ENCODE measurements at regions not wholly inside any gene's neighbourhood (a gene's known extent, or its start where the extent isn't known, plus 50 kb on each side); places are given as distances from the start of the nearest gene placed in this dataset.
"Not testable (repeated sequence)": the region's sequence is repeated elsewhere in the genome, so short reads cannot be mapped to it uniquely, and the experiment has no call there.

DNA sequence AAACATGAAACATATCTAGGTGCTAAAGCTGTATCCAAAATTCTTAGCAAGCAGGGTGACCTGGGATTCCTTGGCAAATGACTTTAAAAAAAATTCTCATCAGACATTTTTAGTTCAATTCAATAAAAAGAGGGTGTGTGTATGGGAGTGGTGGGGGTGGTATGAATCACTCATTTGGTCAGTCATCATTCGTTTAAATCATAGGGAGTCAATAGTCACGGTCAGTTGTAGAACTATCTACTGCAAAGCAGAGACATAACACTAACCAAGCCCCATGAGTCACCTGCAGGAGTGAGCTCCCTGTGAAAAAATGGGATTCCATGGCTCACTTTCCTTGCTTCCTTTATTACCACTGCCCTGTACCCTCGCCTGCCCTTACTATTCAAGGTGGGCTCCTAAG is 380.6 kb upstream of the TCF4 start:
- no peak for DNase-seq

DNA sequence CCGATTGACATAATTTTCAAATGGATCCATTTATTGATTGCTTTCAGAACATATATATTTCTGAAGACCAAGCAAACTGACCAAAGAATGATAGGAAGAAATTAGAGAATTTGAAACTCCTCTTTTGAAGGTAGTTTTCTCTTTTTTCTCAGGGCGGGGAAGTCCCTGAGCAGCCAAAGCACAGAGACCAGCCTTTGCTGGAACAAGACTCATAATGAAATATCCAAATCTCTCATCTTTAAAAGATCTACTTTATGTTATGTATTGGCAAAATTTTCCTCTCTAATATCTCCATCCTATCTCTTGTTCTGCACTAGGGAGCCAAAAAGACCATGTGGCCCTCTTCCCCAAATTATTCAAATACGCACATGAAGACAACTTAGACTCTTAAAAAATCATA is 379.0 kb upstream of the TCF4 start:
- no peak for DNase-seq

DNA sequence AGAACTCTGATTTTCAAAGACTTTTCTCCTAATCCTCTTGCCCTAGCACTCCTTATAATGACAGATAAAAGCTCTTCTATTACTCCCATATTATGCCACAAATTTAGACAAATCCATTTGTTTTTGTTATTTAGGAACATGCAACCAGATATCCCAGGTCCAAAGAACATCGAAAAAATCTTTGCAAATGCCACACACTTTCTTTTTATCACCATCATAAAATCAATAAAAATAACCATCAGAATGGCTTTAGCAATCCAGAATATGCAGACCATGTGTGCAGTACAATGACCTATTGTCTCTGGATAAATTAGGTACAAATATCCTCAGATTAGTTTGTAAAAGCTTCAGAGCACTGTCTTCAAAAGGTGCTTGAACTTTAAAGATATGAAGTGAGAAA is 376.2 kb upstream of the TCF4 start:
- no peak for DNase-seq

DNA sequence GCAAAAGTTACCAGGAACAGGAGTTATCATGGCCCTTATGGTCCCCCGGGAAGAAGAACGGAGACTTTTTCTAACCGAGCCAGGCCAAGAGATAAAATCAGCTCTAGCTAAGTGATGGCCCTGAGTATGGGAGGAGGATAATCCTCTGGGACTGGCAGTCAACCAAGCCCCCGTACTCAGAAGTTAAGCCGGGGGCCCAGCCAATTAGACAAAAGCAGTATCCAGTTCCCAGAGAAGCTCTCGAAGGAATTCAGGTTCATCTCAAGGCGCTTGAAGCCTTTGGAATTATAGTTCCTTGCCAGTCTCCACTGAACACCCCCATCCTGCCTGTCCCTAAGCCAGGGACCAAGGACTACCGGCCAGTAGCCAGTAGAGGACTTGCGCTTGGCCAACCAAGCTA is 365.3 kb upstream of the TCF4 start:
- DNase-seq = no peak

DNA sequence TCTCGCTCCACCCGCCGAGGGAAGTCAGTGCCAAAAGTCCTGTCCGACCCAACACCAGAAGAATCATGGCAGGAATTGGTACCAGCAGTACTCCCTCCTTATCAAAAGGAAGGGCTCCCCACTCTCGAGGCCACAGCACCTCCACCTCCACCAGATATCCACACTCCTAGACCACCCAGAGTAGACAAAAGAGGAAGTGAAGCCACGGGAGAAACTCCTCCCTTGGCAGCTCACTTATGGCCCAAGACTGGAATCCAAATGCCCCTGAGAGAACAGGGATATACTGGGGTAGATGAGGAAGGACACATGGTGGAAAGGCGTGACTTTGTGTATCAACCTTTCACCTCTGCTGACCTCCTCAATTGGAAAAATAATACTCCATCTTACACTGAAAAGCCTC is 363.7 kb upstream of the TCF4 start:
- DNase-seq = not testable (repeated sequence)

DNA sequence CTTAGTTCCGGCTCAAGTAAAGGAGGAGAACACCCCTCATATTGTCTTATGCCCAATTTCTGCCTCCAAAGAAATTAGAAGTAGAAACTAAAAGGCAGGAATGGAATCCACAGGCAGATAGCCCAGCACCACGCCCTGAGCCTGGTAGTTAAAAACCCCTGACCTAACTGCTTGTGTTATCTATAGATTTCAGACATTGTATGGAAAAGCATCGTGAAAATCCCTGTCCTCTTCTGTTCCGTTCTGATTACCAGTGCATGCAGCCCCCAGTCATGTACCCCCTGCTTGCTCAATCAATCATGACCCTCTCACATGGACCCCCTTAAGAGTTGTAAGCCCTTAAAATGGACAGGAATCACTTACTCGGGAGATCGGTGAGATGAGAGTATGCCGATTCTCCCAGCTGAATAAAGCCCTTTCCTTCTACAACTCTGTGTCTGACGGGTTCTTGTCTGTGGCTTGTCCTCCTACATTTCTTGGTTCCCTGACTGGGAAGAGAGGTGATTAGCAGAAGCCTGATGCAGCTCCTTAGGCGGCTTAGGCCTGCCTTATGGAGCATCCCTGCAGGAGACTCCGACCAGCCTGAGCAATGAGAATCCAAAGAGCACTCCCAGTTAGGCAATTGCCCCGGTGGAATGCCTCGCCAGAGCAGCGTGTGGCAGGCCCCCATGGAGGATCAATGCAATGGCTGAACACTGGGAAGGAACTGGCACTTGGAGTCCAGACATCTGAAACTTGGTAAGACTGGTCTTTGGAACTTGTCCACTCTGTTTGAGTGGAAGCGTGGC is 362.6 kb upstream of the TCF4 start:
- no peak for DNase-seq

DNA sequence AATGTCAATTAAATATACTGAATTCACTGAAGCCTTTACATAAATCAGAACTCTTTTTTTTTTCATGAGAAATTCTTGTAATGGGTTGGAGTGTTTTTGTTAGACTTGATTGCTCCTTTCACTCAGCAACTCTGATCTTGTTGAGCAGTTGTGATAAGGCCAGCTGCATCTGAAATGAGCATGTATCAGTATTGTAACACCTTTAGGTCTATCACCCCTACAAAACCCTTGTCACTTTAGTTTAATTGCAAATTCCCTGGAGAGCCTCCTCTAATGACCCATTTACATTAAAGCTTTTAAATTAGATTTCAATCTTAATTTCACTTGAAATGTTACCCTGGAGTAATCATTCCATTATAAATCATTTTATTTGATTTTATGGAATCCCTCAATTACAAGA is 346.8 kb upstream of the TCF4 start:
- DNase-seq = no peak

DNA sequence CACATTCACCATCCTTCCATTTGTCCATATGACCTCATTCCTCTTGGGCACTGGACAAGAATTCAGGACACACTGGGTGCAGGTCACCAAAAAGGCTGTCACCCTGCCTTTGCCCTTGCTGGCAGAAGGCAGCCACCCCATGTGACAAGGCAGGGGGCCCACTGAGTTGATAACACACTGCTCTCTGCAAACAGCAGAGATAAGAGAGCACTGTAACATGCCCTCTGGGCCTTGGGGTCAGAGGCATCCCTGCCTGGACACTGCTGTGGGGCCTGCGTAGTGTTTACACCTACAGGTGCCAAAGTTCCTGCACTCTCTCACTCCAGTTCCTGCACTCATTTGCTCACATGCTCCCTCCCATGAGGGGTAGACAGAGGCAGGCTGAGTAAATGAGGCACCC is 344.7 kb upstream of the TCF4 start:
- DNase-seq = no peak

DNA sequence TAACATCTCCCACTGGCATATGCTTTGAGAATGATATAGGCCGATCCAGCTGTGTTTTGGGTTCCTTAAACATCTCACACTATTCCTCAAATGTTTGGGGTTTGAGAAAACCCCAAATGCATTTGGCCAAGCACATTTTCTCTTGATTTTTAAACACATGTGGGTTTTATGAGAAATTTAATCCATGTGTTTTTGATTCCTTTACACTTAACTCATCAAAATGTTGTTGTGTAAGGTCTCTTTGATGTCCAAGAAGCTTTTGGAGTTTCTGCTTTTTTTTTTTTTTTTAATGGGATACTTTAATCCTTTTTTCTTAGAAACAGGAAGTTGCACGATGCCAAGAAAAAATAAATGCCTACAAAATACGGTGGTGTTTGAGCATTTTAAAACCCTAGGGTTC is 339.8 kb upstream of the TCF4 start:
- DNase-seq = no peak

DNA sequence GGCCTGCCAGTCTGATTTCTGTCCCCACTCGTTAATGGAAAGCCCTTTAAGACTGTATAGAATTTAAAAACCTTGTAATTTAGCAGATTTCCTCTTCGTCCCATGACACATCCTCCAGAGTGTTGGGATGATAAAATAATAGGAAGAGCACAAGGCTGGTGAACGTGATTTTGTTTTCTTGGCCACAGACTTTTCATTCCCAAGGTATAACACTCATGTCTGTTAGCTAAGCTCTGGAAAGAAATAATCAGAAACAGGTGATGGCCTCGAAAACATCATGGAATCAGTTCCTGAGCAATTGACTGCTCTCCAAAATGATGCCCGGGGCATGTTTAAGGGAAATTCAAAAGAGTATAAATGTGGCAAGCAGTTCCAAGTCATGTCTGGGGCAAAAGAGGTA is 337.8 kb upstream of the TCF4 start:
- no peak for DNase-seq

DNA sequence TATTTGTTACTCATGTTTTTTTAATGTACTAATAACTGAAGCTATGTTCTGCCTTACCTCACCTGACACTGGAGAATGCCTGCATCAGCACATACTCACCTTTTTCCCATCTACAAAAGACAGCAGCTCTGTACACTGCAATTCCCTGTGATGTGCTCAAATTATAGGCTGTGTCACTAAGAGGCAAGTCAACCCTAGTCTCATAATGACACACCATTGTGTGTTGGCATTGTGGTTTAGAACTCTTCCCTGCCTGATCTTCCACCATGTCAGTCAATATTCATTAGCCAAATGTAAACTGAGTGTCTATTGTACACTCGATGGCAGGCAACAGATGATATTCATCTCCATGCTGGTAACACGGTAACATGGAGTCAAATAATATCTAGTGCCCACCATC is 332.1 kb upstream of the TCF4 start:
- DNase-seq = no peak

DNA sequence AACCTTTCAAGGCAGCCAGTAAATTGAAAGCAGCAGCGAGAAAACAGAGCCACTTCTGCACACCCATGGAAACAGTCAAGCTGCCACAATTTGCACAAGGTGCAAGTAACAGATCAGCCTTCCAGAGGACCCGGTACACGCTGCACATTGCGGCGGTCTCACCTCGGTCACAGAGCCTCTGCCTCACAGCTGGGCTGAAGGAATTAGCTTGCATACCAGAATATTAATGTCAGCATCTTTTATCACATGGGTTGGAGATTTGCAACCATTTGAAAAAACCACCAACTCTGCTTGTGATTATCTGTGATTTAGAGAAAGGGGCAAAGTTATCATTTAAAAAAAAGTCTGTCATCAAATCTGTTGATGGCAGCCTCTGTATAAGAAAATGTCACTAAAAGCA is 330.5 kb upstream of the TCF4 start:
- no peak for DNase-seq

DNA sequence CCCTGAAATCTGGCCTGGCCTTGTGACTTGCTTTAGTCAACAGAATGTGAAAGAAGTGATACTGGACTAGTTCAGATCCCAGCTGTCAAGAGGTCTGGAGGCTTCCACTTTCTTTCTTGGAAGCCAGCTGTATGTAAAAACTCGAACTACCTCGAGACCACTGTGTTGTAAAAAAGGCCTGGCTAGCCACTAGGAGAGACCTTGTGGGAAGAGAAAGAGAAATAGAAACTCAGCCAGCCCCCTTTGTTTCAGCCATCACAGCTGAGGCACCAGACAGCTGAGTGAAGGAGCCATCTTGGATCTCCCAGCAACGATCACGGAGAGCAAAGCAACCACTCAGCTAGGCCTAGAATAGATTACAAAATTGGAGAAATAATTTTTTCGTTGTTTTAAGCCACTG is 324.9 kb upstream of the TCF4 start:
- no peak for DNase-seq

DNA sequence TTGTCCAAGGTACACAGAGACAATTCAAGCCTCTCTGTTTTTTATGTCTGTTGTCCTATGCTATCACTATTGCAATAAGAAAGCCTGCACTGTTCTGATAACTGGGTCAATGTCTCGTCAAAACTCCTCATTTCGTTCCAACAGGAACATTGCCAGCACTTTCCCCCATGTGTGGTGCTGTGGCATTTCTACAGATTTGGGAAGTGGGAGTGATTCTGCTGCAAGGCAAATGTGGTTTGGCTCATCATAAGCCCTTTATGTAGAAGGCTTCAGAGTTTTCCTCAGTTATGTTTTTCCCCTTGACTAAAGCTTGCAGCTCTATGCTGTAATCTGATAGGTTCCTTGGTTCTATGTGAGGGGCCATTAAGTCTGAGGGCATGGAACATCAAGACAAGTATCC is 324.1 kb upstream of the TCF4 start:
- no peak for DNase-seq

DNA sequence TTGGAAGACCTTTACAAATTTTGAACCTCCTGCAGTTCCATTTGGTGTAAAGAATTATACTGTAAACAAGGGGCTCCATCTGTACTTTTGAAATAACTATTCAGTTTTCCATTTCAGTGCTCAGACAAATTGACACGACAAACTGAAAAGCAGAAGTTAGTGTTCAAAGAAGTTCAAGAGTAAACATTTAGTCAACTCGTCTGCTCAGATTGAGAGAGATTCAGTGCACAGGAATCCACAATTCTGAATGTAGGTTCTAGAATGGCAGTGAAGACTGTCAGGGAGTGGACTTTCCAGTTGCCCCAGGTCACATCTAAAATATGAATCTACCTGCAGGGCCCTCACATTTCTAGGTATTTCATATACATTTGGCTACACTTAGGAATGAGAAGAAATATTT is 322.3 kb upstream of the TCF4 start:
- DNase-seq = no peak

DNA sequence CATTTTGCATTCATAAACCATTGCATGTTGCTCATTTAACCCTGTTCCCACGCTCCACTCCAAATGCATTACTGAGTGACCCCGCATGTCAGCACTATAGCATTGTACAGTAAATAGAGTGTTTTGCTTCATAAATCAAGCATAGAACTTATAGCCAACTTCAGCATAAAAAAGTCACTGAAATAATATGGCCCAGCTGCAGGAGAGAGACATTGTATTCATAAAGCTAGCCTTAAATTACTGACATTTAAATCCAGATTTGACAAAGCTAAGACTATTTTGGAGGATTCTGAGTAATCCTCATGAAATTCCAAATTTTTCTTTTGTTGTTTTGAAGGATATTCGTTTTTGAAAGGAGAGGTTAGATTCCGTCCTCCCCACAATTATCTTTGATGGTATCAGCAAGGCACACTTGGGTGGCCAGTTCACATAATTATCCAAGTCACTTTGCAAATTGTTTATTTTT is 320.9 kb upstream of the TCF4 start:
- DNase-seq = no peak

DNA sequence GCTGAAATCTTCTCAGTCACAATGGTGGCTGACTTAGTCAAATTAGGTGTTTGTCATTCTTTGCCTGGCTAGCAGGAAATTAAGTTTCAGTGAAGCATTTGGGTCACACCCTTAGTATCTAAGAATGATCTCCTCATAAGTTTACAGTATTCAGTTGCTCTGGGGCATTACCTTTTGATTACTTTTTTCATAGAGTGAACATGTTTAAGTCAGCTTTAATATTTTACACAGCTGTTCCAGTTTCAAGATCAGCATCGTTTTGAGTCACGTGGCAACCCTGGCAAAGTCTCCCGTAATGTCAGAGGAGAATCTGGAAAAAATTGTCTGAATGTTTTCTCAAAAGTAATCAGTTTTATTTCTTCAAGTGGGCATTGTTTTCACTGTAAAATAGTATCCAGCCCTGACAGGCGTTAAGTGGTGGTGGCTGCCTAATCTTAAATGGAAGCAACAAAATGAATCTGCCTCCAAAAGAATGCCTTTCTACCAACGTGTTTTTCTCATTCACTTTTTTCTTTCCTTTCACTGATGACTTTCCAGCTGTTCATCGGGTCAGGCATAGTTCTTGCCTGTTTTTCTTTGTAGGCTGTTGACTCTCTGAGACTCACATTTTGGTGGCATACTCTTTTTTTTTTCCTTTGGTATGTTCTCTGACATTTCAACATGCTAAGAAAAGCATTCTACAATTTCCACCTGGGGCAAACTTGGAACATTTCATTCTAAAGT is 319.6 kb upstream of the TCF4 start:
- peak in 1 of 51 donors; percentile 1 for DNase-seq

DNA sequence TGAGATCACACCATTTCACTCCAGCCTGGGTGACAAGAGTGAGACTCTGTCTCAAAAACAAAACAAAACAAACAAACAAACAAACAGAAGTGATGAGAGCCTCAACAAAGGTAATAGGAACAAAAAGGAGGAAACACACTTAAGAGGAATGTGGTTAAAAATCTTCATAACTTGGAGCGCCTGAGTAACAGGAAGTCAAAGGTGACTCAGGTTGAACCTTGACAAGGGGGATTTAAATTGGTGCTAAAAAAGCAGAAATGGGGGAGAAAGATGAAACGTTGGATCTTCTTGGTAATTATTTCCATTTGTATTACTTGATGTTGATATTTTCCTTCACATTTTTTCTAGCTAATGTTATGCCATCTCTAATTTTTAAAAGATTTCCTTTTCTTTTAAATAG is 318.5 kb upstream of the TCF4 start:
- DNase-seq = no peak

DNA sequence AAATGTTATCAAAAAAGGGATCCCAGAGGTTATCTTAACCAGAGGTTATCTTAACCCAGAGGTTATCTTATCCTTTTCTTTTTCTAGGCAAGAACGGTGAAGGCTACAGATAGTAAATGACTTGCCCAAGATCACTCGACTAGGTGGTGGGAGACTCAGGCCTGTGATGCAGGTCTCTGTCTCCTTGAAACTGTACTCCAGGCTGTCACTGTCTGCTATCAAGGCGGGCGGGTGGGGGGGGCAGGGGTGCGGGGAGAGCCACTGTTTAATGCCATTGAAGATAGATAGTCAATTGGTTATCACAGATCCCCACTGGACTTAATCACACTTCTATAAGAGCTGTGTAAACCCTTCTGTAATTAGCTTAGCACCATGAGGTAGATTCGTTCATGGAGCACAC is 315.9 kb upstream of the TCF4 start:
- no peak for DNase-seq

DNA sequence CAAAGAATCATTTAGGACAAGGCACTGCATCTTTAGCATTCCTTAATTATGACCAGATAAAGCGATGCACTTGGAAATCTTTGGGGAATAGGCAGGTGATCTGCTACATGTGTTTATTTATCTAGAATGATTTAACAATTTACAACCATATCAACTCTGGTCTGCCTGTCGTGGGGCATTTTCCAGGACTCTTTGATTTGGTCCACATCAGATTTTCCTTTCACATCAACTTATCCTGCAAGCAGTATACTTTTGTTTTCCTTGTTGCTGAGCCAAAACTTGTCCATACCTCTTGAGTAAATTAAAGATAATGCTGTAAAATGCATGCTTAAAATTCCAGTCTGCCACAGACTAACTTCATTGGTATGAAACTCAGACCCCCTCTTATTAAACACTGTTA is 312.4 kb upstream of the TCF4 start:
- DNase-seq = no peak

DNA sequence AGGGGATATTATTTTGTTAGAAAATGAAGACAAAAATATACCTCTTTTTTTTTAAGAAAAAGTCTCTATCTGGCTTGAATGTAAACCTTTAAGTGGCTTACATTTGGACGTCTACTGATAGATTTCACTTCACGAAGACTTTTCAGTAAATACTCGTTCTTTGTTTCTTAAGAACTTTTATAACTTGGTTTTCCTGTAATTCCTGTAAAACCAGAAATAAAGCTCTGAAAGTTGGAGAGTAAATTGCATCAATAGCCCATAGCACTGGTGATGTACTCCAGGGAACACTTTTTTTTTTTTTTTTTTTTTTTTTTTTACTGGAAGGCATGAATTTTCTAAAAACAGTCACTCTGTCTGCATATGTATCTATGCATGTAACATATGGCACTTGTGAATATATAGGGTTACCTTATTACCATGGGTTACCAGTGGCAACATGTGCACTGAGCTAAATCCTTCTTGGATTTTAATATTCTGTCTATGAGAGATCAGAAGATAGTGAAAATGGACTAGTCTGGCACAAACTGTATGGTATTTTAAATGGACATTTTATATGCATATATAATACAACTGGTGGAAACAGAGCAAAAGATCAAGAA is 309.2 kb upstream of the TCF4 start:
- no peak for DNase-seq

DNA sequence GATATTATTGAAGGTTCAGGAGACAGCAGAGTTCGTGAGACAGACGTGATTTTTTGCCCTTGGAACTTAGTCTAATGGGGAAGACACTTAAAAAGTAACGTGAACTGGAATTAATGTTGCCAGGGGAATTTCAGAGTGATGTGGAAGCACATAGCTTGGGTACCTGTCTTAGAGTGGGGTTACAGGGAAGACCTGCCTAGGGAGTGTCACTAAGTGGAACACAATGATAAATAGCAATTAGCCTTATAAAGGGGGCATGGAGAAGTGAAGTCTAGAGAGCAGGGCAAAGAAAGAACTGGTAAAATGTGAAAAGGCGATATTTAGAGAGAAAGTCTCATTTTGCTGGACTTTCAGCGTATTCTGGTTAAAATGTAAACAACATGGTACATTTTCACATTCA is 306.0 kb upstream of the TCF4 start:
- DNase-seq = no peak

All from hypothalamus (tissue), 51 donors.